K562 (cell line): ENCODE measurements at regions not wholly inside any gene's neighbourhood (a gene's known extent, or its start where the extent isn't known, plus 50 kb on each side); places are given as distances from the start of the nearest gene placed in this dataset.

Source experiments
- ATAC-seq: fragments of 200-7000 bp; cut with Tn5 transposase; 3 replicates; pipeline ENCODE4 v1.9.1; 2020; ENCODE audit warnings: moderate library complexity
- BruUV-seq: library from RNA; stranded (reverse); fragments of 400-500 nt; replicated peaks from 2 replicates; lab custom pipeline; 2021; lab: Mats Ljungman, UMichigan
- CTCF ChIA-PET: fragments of 300-600 bp; formaldehyde crosslinking; extraction: SDS; loops from one replicate; lab custom pipeline; 2021; ENCODE audit warnings: low intra/inter-chr PET ratio; lab: Yijun Ruan, JAX
- POLR2A ChIA-PET: fragments of 300-600, 350-650 bp; sonication (Branson Sonifier 250); formaldehyde crosslinking; extraction: SDS; loops from one replicate; lab custom pipeline; 2021; ENCODE audit warnings: antibody characterized with exemption, inconsistent platforms; lab: Yijun Ruan, JAX
- DNase-seq, 4 experiments: peaks; one replicate each; pipeline versions ENCODE4 v3.0.0 to v3.0.0-alpha.2; 2011 to 2018; ENCODE audit warnings: low spot score in 3 of 4, mixed read lengths in 3 of 4; ENCODE audit errors: extremely low read depth in 1 of 4
- FAIRE-seq: peaks from 2 replicates; lab custom pipeline; 2011; peaks lifted over from hg19 to GRCh38; lab: Jason Lieb, UNC
- H2AFZ ChIP-seq: 2 replicates; pipeline ENCODE4 v1.6.0; 2011; ENCODE audit warnings: low read depth, low read length, control low read depth, inconsistent platforms
- H3K27ac ChIP-seq: fragments of 200-600 bp; 3 replicates; pipeline ENCODE4 v1.8.0; 2011; ENCODE audit warnings: low read depth, mild to moderate bottlenecking, control low read depth, inconsistent platforms, low read length, moderate library complexity, mixed read lengths; ENCODE audit errors: extremely low read depth
- H3K27me3 ChIP-seq, 2 experiments: fragments of 300-600 bp in 1 of 2; 2 replicates in 1 of 2; 3 replicates in 1 of 2; pipeline versions ENCODE4 v1.6.0 to v1.8.0; 2011; ENCODE audit warnings: inconsistent platforms in 2 of 2, low read length in 2 of 2, mild to moderate bottlenecking in 1 of 2, mixed read lengths in 1 of 2, moderate library complexity in 1 of 2; ENCODE audit not compliant: control insufficient read depth in 2 of 2, insufficient read depth in 2 of 2
- H3K36me3 ChIP-seq: fragments of 300-600 bp; 3 replicates; pipeline ENCODE4 v1.8.0; 2011; ENCODE audit warnings: mild to moderate bottlenecking, low read length, inconsistent platforms; ENCODE audit not compliant: control insufficient read depth, insufficient read depth
- H3K4me1 ChIP-seq, 2 experiments: fragments of 200-600 bp in 1 of 2; replicated peaks in 1 of 2; 2 replicates in 1 of 2; 3 replicates in 1 of 2; pipeline versions ENCODE4 v1.5.1 to v1.8.0; 2011; ENCODE audit warnings: inconsistent platforms in 2 of 2, low read length in 2 of 2, mild to moderate bottlenecking in 1 of 2, mixed read lengths in 1 of 2, moderate library complexity in 1 of 2; ENCODE audit not compliant: control insufficient read depth in 2 of 2, insufficient read depth in 2 of 2
- H3K4me2 ChIP-seq: 2 replicates; pipeline ENCODE4 v1.6.1; 2011; ENCODE audit warnings: low read length, control low read depth, inconsistent platforms, mixed read lengths; ENCODE audit not compliant: insufficient read depth
- H3K4me3 ChIP-seq: fragments of 200-600 bp; sonication (generic), shearing (Covaris generic); 2 replicates; pipeline ENCODE4 v1.5.1; 2016; ENCODE audit warnings: control low read depth, inconsistent platforms
- H3K79me2 ChIP-seq: fragments of 200-600 bp; 3 replicates; pipeline ENCODE4 v1.8.0; 2011; ENCODE audit warnings: low read length, inconsistent platforms; ENCODE audit not compliant: control insufficient read depth, insufficient read depth
- H3K9ac ChIP-seq, 2 experiments: 2 replicates each; pipeline versions ENCODE4 v1.6.0 to v1.6.1; 2011; ENCODE audit warnings: low read depth in 2 of 2, low read length in 2 of 2, control low read depth in 1 of 2, inconsistent platforms in 1 of 2, mild to moderate bottlenecking in 1 of 2, mixed read lengths in 1 of 2; ENCODE audit not compliant: insufficient read depth in 1 of 2
- H3K9me1 ChIP-seq: one replicate; pipeline ENCODE4 v1.6.0; 2011; ENCODE audit warnings: inconsistent platforms, mild to moderate bottlenecking, low read length, moderate library complexity; ENCODE audit not compliant: control insufficient read depth, insufficient read depth
- H3K9me3 ChIP-seq: replicated peaks from 2 replicates; pipeline ENCODE4 v1.5.1; 2011; ENCODE audit warnings: low read depth, low read length, inconsistent platforms; ENCODE audit not compliant: control insufficient read depth, insufficient read depth
- H4K20me1 ChIP-seq: replicated peaks from 2 replicates; pipeline ENCODE4 v1.6.1; 2011; ENCODE audit warnings: low read length, inconsistent platforms, mixed read lengths; ENCODE audit not compliant: control insufficient read depth, insufficient read depth
- ATF7 ChIP-seq: fragments of 450-650 bp; IDR thresholded peaks from 2 replicates; pipeline ENCODE4 v1.7.1; 2014; ENCODE audit warnings: mild to moderate bottlenecking, moderate library complexity
- CTCF ChIP-seq, 3 experiments: IDR thresholded peaks in 2 of 3; conservative IDR thresholded peaks in 1 of 3; 2 replicates each; pipeline ENCODE4 v1.5.1; 2011 to 2012; ENCODE audit warnings: low read length in 3 of 3, mild to moderate bottlenecking in 3 of 3, control low read depth in 2 of 3, improper control_type of control experiment in 1 of 3, inconsistent platforms in 1 of 3, low read depth in 1 of 3, mixed read lengths in 1 of 3, moderate library complexity in 1 of 3; ENCODE audit not compliant: insufficient read depth in 2 of 3
- DEAF1 ChIP-seq: fragments of 450-650 bp; formaldehyde crosslinking; IDR thresholded peaks from 2 replicates; pipeline ENCODE4 v1.4.0; 2020; ENCODE audit warnings: mild to moderate bottlenecking, moderate library complexity
- IFI16 ChIP-seq: fragments of 250-450 bp; sonication (Bioruptor Pico); IDR thresholded peaks from 2 replicates; pipeline ENCODE4 v2.1.2; 2022; ENCODE audit warnings: mild to moderate bottlenecking, inconsistent platforms
- IRF1 ChIP-seq: sonication (generic); formaldehyde crosslinking; IDR thresholded peaks from 2 replicates; pipeline ENCODE4 v1.8.0; 2022; ENCODE audit warnings: missing genetic modification reagents, mild to moderate bottlenecking, borderline replicate concordance
- RAD21 ChIP-seq, 2 experiments: fragments of 250-450 bp in 1 of 2; fragments of 450-650 bp in 1 of 2; sonication (Bioruptor Pico) in 1 of 2; formaldehyde crosslinking in 1 of 2; IDR thresholded peaks in 1 of 2; conservative IDR thresholded peaks in 1 of 2; 2 replicates each; pipeline versions ENCODE4 v1.4.0 to v1.8.0; 2020 to 2022; ENCODE audit warnings: mild to moderate bottlenecking in 2 of 2, moderate library complexity in 1 of 2
- SMAD2 ChIP-seq: fragments of 150-350 bp; IDR thresholded peaks from 2 replicates; pipeline ENCODE4 v1.6.1; 2014; ENCODE audit warnings: low read depth, mild to moderate bottlenecking, low read length
- SMC3 ChIP-seq: conservative IDR thresholded peaks from 2 replicates; pipeline ENCODE4 v1.6.1; 2011; ENCODE audit warnings: low read depth, low read length, improper control_type of control experiment; ENCODE audit not compliant: insufficient read depth
- STAG1 ChIP-seq: sonication (generic); formaldehyde crosslinking; IDR thresholded peaks from 2 replicates; pipeline ENCODE4 v1.5.0; 2020; ENCODE audit warnings: missing genetic modification reagents, borderline replicate concordance
- ZNF561 ChIP-seq: fragments of 450-650 bp; formaldehyde crosslinking; conservative IDR thresholded peaks from 2 replicates; pipeline ENCODE4 v1.4.0; 2020; ENCODE audit warnings: mild to moderate bottlenecking, moderate library complexity
- WGBS: fragments of 100-300 bp; shearing (Covaris generic); methylation state at CpG from one replicate; pipeline ENCODE4 v1.1.6; 2016; ENCODE audit warnings: low coverage, mixed read lengths; ENCODE audit not compliant: insufficient coverage; ENCODE audit errors: missing lambda C conversion rate; 5-methylcytosine and 5-hydroxymethylcytosine counted together
- in situ Hi-C: fragments of 300-500 bp; cut with MboI; formaldehyde crosslinking; loops from 4 replicates; pipeline ENCODE4 v1.15.0; 2018; ENCODE audit warnings: inconsistent platforms, mixed read lengths
- intact Hi-C: fragments of 100-400 bp; cut with micrococcal nuclease; formaldehyde crosslinking; loops from 2 replicates; pipeline ENCODE4 v1.14.2; 2022

- no peaks in the 10 kb centered on the region for H3K9me3 ChIP-seq
- DNase-seq (peak; percentile 47 to 64 (median 59)), FAIRE-seq (no peak), ATAC-seq (peak; percentile 88)
- intact Hi-C loops: no loop called here
- BruUV-seq: no TSS peak
- CTCF ChIA-PET: interaction anchor here (0.7 kb wide), 1 partner anchor 27 kb away, joined by 3 read pairs; no protein-coding TSS in a partner anchor
- H3K9me1 ChIP-seq: no peaks in the 10 kb centered on the region
- no peak overlapping the region for H3K4me3 ChIP-seq
- no peak overlapping the region for H3K27ac ChIP-seq
- no peaks in the 10 kb centered on the region for H3K36me3 ChIP-seq
- WGBS: 4% methylated on average over 22 of the region's 25 CpGs
- H3K4me1 ChIP-seq: peaks cover 0 to 5% of the 10 kb centered on the region in 2 experiments; a peak in 2 of 5 replicates
- H3K79me2 ChIP-seq: no peaks in the 10 kb centered on the region
- no peak overlapping the region for H3K4me2 ChIP-seq
- peaks cover 21% of the 10 kb centered on the region for H4K20me1 ChIP-seq
- peaks cover 3 to 31% of the 10 kb centered on the region in 2 experiments; a peak in 2 of 5 replicates for H3K27me3 ChIP-seq
- no peak overlapping the region for H3K9ac ChIP-seq
- in situ Hi-C loops: loop anchor here (10.0 kb wide), 2 partner anchors 1375 to 1895 kb away; no protein-coding TSS in a partner anchor
- no peak overlapping the region for H2AFZ ChIP-seq
- POLR2A ChIA-PET: no interaction called here
- TF ChIP-seq STAG1 (CRISPR knock-in tag) (peak; percentile 52; the same call in 1 of the 2 replicates), ZNF561 (CRISPR knock-in tag) (no peak), ATF7 (peak; percentile 29; the same call in 1 of the 2 replicates), RAD21 (CRISPR knock-in tag; conservative IDR thresholded peaks at IDR 0.05 in 1 of 2, IDR thresholded peaks at IDR 0.05 in 1 of 2) (peak; percentile 29 to 66; a peak in 3 of 4 replicates), IFI16 (no peak), SMC3 (peak; percentile 31; the same call in 1 of the 2 replicates), IRF1 (no peak), SMAD2 (no peak), CTCF (IDR thresholded peaks at IDR 0.05 in 2 of 3, conservative IDR thresholded peaks at IDR 0.05 in 1 of 3; ENCODE audit: insufficient read depth in 2 of 3, low read depth in 1 of 3, low read length in 3 of 3) (peak; percentile 69 to 79 (median 74)), DEAF1 (CRISPR knock-in tag) (0 out of 2 replicates have a peak, but pooled peaks have one; percentile 14)
- TF ChIP-seq, all 486 proteins: peak for 6
Measured at GRCh38 chr19:30669329-30670010, 297.3 kb downstream of the ZNF536 start.
